ENCODE measurements at regions not wholly inside any gene's neighbourhood (a gene's known extent, or its start where the extent isn't known, plus 50 kb on each side); places are given as distances from the start of the nearest gene placed in this dataset.
"Not testable (repeated sequence)": the region's sequence is repeated elsewhere in the genome, so short reads cannot be mapped to it uniquely, and the experiment has no call there.

- no peak for DNase-seq
These were observed 56.2 kb upstream of the ANXA1 start for GRCh38 chr9:73095425-73095824.

GRCh38 chr9:73093740-73094379 lies 57.8 kb upstream of the ANXA1 start:
- DNase-seq: no peak

- DNase-seq: no peak
These were observed 58.5 kb upstream of the ANXA1 start for GRCh38 chr9:73093016-73093739.

- DNase-seq: no peak
These were observed 59.8 kb upstream of the ANXA1 start for GRCh38 chr9:73091909-73092308.

GRCh38 chr9:73090214-73090613 lies 61.5 kb upstream of the ANXA1 start:
- no peak for DNase-seq

GRCh38 chr9:73089304-73089985 lies 62.2 kb upstream of the ANXA1 start:
- DNase-seq: no peak

GRCh38 chr9:73087876-73088275 lies 63.8 kb upstream of the ANXA1 start:
- DNase-seq: not testable (repeated sequence)

- no peak for DNase-seq
These were observed 68.1 kb upstream of the ANXA1 start for GRCh38 chr9:73083519-73083918.

- DNase-seq: peak in 1 of 5 experiments; percentile 33
These were observed 69.5 kb upstream of the ANXA1 start for GRCh38 chr9:73081979-73082657.

- no peak for DNase-seq
These were observed 71.5 kb upstream of the ANXA1 start for GRCh38 chr9:73080110-73080694.

GRCh38 chr9:73079326-73079725 lies 72.3 kb upstream of the ANXA1 start:
- DNase-seq: peak in 1 of 5 experiments; percentile 11

GRCh38 chr9:73077625-73078030 lies 74.0 kb upstream of the ANXA1 start:
- DNase-seq: no peak

- no peak for DNase-seq
These were observed 74.7 kb upstream of the ANXA1 start for GRCh38 chr9:73076970-73077369.

GRCh38 chr9:73074176-73074708 lies 77.4 kb upstream of the ANXA1 start:
- no peak for DNase-seq

- DNase-seq: no peak
These were observed 78.1 kb upstream of the ANXA1 start for GRCh38 chr9:73073337-73074175.

GRCh38 chr9:73067074-73067473 lies 84.6 kb upstream of the ANXA1 start:
- peak in 1 of 5 experiments; percentile 3 for DNase-seq

GRCh38 chr9:73065439-73065838 lies 86.2 kb upstream of the ANXA1 start:
- no peak for DNase-seq

- DNase-seq: no peak
These were observed 87.3 kb upstream of the ANXA1 start for GRCh38 chr9:73064315-73064714.

GRCh38 chr9:73061146-73061545 lies 90.5 kb upstream of the ANXA1 start:
- DNase-seq: no peak

- no peak for DNase-seq
These were observed 92.4 kb upstream of the ANXA1 start for GRCh38 chr9:73059247-73059646.

- DNase-seq: no peak
These were observed 95.4 kb upstream of the ANXA1 start for GRCh38 chr9:73056245-73056644.

- no peak for DNase-seq
These were observed 97.6 kb upstream of the ANXA1 start for GRCh38 chr9:73054091-73054490.
